Bronchial epithelial cell (primary cell): ENCODE measurements at regions not wholly inside any gene's neighbourhood (a gene's known extent, or its start where the extent isn't known, plus 50 kb on each side); places are given as distances from the start of the nearest gene placed in this dataset.

Experiments used
- DNase-seq: peaks from one replicate; pipeline ENCODE4 v3.0.0-alpha.2; 2010; ENCODE audit warnings: low read depth
- FAIRE-seq: peaks from 2 replicates; lab custom pipeline; 2011; peaks lifted over from hg19 to GRCh38; lab: Jason Lieb, UNC
- H3K27me3 ChIP-seq: 2 replicates; pipeline ENCODE4 v1.5.1; 2011; ENCODE audit warnings: low read length; ENCODE audit not compliant: control insufficient read depth, insufficient read depth
- H3K36me3 ChIP-seq: 2 replicates; pipeline ENCODE4 v1.5.1; 2011; ENCODE audit warnings: low read length; ENCODE audit not compliant: control insufficient read depth, insufficient read depth
- H3K4me3 ChIP-seq: 2 replicates; pipeline ENCODE4 v1.5.1; 2011; ENCODE audit warnings: mild to moderate bottlenecking, low read depth, low read length, control low read depth
- TF ChIP-seq, protein P1 (sequence below): IDR thresholded peaks from 2 replicates; pipeline ENCODE4 v1.5.1; 2011; ENCODE audit warnings: mild to moderate bottlenecking, moderate library complexity, low read length, control low read depth, inconsistent platforms; ENCODE audit not compliant: insufficient read depth, severe bottlenecking

DNA sequence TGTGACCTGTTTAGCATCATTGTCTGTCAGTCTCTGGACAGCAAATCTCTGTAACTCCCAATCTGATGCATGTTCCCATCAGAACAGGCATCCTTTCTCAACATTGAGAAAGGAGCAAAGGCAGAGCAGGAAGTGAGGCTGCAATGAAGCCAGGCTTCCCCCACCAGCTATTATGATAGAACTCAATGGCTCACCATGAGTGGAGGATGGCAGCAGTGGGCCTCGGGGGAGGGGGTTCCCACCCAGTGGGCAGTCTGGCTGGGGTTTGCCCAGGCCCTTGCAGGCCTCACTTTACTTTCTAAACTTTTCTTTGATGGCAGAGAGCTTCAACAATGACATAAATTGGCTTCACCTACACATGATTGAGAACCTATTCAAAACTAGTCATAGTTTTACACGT is 240.6 kb upstream of the CXCR4 start:
- Histone ChIP-seq H3K36me3 (no peaks in the 10 kb centered on the region), H3K27me3 (no peaks in the 10 kb centered on the region), H3K4me3 (no peak overlapping the region)
- TF ChIP-seq, protein P1, sequence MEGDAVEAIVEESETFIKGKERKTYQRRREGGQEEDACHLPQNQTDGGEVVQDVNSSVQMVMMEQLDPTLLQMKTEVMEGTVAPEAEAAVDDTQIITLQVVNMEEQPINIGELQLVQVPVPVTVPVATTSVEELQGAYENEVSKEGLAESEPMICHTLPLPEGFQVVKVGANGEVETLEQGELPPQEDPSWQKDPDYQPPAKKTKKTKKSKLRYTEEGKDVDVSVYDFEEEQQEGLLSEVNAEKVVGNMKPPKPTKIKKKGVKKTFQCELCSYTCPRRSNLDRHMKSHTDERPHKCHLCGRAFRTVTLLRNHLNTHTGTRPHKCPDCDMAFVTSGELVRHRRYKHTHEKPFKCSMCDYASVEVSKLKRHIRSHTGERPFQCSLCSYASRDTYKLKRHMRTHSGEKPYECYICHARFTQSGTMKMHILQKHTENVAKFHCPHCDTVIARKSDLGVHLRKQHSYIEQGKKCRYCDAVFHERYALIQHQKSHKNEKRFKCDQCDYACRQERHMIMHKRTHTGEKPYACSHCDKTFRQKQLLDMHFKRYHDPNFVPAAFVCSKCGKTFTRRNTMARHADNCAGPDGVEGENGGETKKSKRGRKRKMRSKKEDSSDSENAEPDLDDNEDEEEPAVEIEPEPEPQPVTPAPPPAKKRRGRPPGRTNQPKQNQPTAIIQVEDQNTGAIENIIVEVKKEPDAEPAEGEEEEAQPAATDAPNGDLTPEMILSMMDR = no peak
- no peak for DNase-seq
- no peak for FAIRE-seq

DNA sequence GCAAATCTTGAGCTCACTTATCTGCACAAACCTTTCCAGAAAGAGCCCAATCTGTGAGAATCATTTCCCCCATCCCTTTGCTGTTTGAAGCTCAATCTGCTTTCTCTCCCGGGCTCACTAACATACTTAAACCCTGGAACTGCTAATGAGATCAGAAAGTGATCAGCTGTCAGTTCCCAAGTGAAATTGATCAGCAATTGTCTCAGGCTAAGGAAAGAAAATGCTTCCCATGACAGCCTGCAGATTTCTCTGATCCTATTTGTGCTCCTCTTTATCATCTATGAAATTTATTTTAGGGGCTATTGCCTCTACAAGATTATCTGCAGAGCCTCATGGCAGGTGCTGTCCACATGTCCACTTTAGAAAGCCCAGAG is 239.0 kb upstream of the CXCR4 start:
- DNase-seq (no peak), FAIRE-seq (no peak)
- TF ChIP-seq, protein P1 = no peak
- Histone ChIP-seq H3K36me3 (no peaks in the 10 kb centered on the region), H3K4me3 (no peak overlapping the region), H3K27me3 (no peaks in the 10 kb centered on the region)

DNA sequence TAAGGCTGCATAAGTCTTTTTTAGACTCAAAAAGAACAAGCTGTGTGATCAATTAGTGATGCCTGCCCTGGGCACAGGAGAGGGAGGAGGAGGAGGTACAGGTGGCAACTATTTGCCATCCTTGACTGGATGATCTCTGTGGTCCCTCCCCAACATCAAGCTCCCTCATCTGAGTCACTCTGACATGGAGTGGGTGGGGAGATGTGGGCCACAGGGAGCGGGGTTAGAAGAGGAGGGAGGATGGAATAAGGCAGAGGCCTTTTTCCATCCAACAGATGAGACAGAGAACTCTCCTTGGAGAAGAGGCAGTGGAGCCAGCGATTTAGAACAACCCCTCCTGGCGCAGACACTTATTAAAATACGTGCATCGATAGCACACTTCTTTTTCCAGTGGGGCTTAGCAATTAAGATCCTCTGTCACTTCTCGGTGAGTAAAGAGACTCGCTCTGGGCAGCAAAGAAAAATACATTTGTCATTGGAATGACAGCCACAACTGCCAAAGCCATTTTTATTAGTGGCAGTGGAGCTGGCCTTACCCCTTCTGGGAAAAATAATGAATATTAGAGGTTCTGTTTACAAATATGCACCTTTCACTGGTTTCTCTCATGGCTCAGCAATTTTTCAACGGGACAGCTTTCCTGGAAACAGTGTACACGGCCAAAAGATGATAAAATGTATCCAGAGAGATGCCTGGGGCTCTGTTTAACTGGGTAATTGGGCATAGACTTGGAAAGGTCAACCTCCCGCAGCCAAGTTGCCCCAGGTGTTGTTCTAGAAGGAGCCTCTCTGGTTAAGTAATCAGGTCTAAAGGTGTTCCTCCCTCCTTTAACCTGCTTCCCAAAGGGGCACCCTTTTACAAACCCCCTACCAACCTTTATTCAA is 238.4 kb upstream of the CXCR4 start:
- FAIRE-seq = no peak
- H3K36me3 ChIP-seq = no peaks in the 10 kb centered on the region
- TF ChIP-seq, protein P1 = no peak
- H3K27me3 ChIP-seq = no peaks in the 10 kb centered on the region
- no peak for DNase-seq
- no peak overlapping the region for H3K4me3 ChIP-seq

DNA sequence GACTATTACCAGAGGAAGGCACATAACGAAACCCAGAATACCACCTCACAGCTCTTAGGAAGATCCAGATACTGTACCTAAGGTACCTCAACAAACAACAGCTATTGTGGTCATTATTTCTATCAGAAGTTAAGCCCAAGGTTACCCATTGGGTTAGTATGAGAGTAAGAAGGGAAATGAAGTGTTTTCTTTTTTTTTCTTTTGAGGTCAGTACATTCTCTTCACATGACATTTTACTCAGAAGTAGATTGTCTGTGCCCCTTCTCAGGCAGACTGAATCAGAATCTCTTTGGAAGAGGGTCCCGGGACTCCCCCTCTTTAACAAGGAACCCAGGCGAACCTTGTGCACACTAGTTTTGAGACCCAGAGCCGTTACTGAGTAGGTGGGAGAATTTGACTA is 233.7 kb upstream of the CXCR4 start:
- no peaks in the 10 kb centered on the region for H3K27me3 ChIP-seq
- TF ChIP-seq, protein P1 = no peak
- H3K36me3 ChIP-seq = no peaks in the 10 kb centered on the region
- H3K4me3 ChIP-seq = no peak overlapping the region
- FAIRE-seq = peak; percentile 68
- DNase-seq = no peak

DNA sequence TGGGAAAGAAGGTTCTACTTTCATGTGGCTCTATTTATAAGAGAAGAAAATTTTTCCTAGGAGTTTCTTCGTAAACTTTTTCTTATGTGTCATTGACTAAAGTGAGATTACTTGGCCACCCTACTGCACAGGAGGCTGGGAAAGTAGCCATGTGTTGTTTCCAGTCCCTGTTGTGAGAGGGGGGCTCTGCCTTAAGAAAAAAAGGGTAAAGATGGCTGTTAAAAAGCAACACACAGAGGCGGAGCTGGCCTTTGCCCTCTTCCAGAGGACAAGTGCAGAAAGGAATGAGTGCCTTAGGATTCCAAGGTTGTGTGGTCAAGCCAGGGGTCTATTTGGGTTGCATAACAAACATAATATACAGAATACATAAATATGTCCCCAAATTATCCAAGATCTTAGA is 230.0 kb upstream of the CXCR4 start:
- Histone ChIP-seq H3K4me3 (no peak overlapping the region), H3K27me3 (no peaks in the 10 kb centered on the region), H3K36me3 (no peaks in the 10 kb centered on the region)
- no peak for FAIRE-seq
- no peak for DNase-seq
- TF ChIP-seq, protein P1 = no peak
